ENCODE measurements at regions not wholly inside any gene's neighbourhood (a gene's known extent, or its start where the extent isn't known, plus 50 kb on each side); places are given as distances from the start of the nearest gene placed in this dataset.

- no peak for DNase-seq (ENCODE audit: low spot score)
Observed at GRCh38 chr5:15447209-15447608, 52.8 kb upstream of the FBXL7 start.

GRCh38 chr5:15446552-15446951 is 53.4 kb upstream of the FBXL7 start:
- no peak for DNase-seq (ENCODE audit: low spot score)

GRCh38 chr5:15442193-15442570 is 57.8 kb upstream of the FBXL7 start:
- no peak for DNase-seq (ENCODE audit: low spot score)

GRCh38 chr5:15441433-15442192 is 58.4 kb upstream of the FBXL7 start:
- no peak for DNase-seq (ENCODE audit: low spot score)

GRCh38 chr5:15440434-15440833 is 59.5 kb upstream of the FBXL7 start:
- no peak for DNase-seq (ENCODE audit: low spot score)

- no peak for DNase-seq (ENCODE audit: low spot score)
Observed at GRCh38 chr5:15439801-15440200, 60.2 kb upstream of the FBXL7 start.

- no peak for DNase-seq (ENCODE audit: low spot score)
Observed at GRCh38 chr5:15433709-15434108, 66.3 kb upstream of the FBXL7 start.

- no peak for DNase-seq (ENCODE audit: low spot score)
Observed at GRCh38 chr5:15431923-15432322, 68.1 kb upstream of the FBXL7 start.

- no peak for DNase-seq (ENCODE audit: low spot score)
Observed at GRCh38 chr5:15425766-15426165, 74.2 kb upstream of the FBXL7 start.

GRCh38 chr5:15424769-15425168 is 75.2 kb upstream of the FBXL7 start:
- DNase-seq (ENCODE audit: low spot score): peak; percentile 9

GRCh38 chr5:15421921-15422412 is 78.0 kb upstream of the FBXL7 start:
- DNase-seq (ENCODE audit: low spot score): no peak

- no peak for DNase-seq (ENCODE audit: low spot score)
Observed at GRCh38 chr5:15421381-15421780, 78.6 kb upstream of the FBXL7 start.

GRCh38 chr5:15420201-15420600 is 79.8 kb upstream of the FBXL7 start:
- DNase-seq (ENCODE audit: low spot score): no peak

GRCh38 chr5:15417156-15417555 is 82.8 kb upstream of the FBXL7 start:
- DNase-seq (ENCODE audit: low spot score): no peak

GRCh38 chr5:15406478-15406877 is 93.5 kb upstream of the FBXL7 start:
- DNase-seq (ENCODE audit: low spot score): no peak

- no peak for DNase-seq (ENCODE audit: low spot score)
Observed at GRCh38 chr5:15393146-15393545, 106.8 kb upstream of the FBXL7 start.

- DNase-seq (ENCODE audit: low spot score): no peak
Observed at GRCh38 chr5:15391704-15392397, 108.1 kb upstream of the FBXL7 start.

GRCh38 chr5:15388866-15389265 is 111.1 kb upstream of the FBXL7 start:
- DNase-seq (ENCODE audit: low spot score): no peak

- no peak for DNase-seq (ENCODE audit: low spot score)
Observed at GRCh38 chr5:15387931-15388524, 112.0 kb upstream of the FBXL7 start.

GRCh38 chr5:15386122-15386521 is 113.9 kb upstream of the FBXL7 start:
- DNase-seq (ENCODE audit: low spot score): peak; percentile 28

GRCh38 chr5:15385553-15385952 is 114.4 kb upstream of the FBXL7 start:
- no peak for DNase-seq (ENCODE audit: low spot score)

GRCh38 chr5:15385037-15385436 is 114.9 kb upstream of the FBXL7 start:
- DNase-seq (ENCODE audit: low spot score): no peak

GRCh38 chr5:15384581-15384980 is 115.4 kb upstream of the FBXL7 start:
- DNase-seq (ENCODE audit: low spot score): no peak

Measured in SK-N-DZ (cell line).